CD14-positive monocyte (primary cell): ENCODE measurements at regions not wholly inside any gene's neighbourhood (a gene's known extent, or its start where the extent isn't known, plus 50 kb on each side); places are given as distances from the start of the nearest gene placed in this dataset.
A peak's percentile ranks its signal among the peaks of the same experiment; 100 is the strongest.

Experiments used
- DNase-seq, 3 donors: peaks; one replicate each; pipeline ENCODE4 v3.0.0-alpha.2; 2011 to 2022
- H2AFZ ChIP-seq: 2 replicates; pipeline ENCODE4 v1.6.0; 2012; ENCODE audit warnings: mild to moderate bottlenecking, low read depth, low read length, inconsistent platforms; ENCODE audit not compliant: insufficient read depth, poor library complexity, severe bottlenecking
- H3K27ac ChIP-seq, 2 donors: 1 replicate in 1 of 2; 2 replicates in 1 of 2; pipeline ENCODE4 v1.5.1; 2012 to 2013; ENCODE audit warnings: low read length in 2 of 2, control low read depth in 1 of 2, inconsistent platforms in 1 of 2, low read depth in 1 of 2, mild to moderate bottlenecking in 1 of 2
- H3K27me3 ChIP-seq, 2 donors: one replicate each; pipeline versions ENCODE4 v1.6.0 to v1.6.1; 2011 to 2013; ENCODE audit warnings: low read length in 2 of 2; ENCODE audit not compliant: control insufficient read depth in 2 of 2, insufficient read depth in 2 of 2
- H3K36me3 ChIP-seq, 2 donors: replicated peaks in 1 of 2; 1 replicate in 1 of 2; 2 replicates in 1 of 2; pipeline versions ENCODE4 v1.5.1 to v1.6.1; 2012 to 2013; ENCODE audit warnings: low read length in 2 of 2, control low read depth in 1 of 2, inconsistent platforms in 1 of 2, mild to moderate bottlenecking in 1 of 2; ENCODE audit not compliant: insufficient read depth in 2 of 2, control insufficient read depth in 1 of 2
- H3K4me1 ChIP-seq, 2 donors: 1 replicate in 1 of 2; 2 replicates in 1 of 2; pipeline versions ENCODE4 v1.5.1 to v1.6.1; 2012 to 2013; ENCODE audit warnings: low read length in 2 of 2, control low read depth in 1 of 2, inconsistent platforms in 1 of 2, mild to moderate bottlenecking in 1 of 2, moderate library complexity in 1 of 2; ENCODE audit not compliant: insufficient read depth in 2 of 2, control insufficient read depth in 1 of 2
- H3K4me2 ChIP-seq: replicated peaks from 2 replicates; pipeline ENCODE3; 2012; ENCODE audit warnings: low read length, moderate library complexity, mild to moderate bottlenecking; ENCODE audit not compliant: poor library complexity, severe bottlenecking; ENCODE audit errors: extremely low read depth
- H3K4me3 ChIP-seq, 3 experiments: fragments of 200-600 bp in 1 of 3; sonication (generic) in 1 of 3; replicated peaks in 1 of 3; 1 replicate in 2 of 3; 2 replicates in 1 of 3; pipeline ENCODE4 v1.5.1; 2011 to 2013; ENCODE audit warnings: low read length in 3 of 3, mild to moderate bottlenecking in 3 of 3, control low read depth in 2 of 3, low read depth in 2 of 3, inconsistent platforms in 1 of 3, moderate library complexity in 1 of 3
- H3K79me2 ChIP-seq: 2 replicates; pipeline ENCODE4 v1.6.0; 2012; ENCODE audit warnings: mild to moderate bottlenecking, control low read depth, inconsistent platforms, low read length, moderate library complexity; ENCODE audit not compliant: insufficient read depth
- H3K9ac ChIP-seq: 2 replicates; pipeline ENCODE4 v1.6.0; 2017; ENCODE audit warnings: low read length, mild to moderate bottlenecking; ENCODE audit not compliant: insufficient read depth, poor library complexity, severe bottlenecking
- H3K9me3 ChIP-seq, 2 donors: replicated peaks in 1 of 2; 1 replicate in 1 of 2; 2 replicates in 1 of 2; pipeline versions ENCODE4 v1.5.1 to v1.6.1; 2012 to 2013; ENCODE audit warnings: low read length in 2 of 2, control low read depth in 1 of 2; ENCODE audit not compliant: control insufficient read depth in 1 of 2, insufficient read depth in 1 of 2
- H4K20me1 ChIP-seq: 2 replicates; pipeline ENCODE4 v1.6.0; 2012; ENCODE audit warnings: mild to moderate bottlenecking, low read length, control low read depth, moderate library complexity; ENCODE audit not compliant: insufficient read depth
- H3K27ac Mint-ChIP-seq, 7 donors: one replicate each; pipeline ENCODE4 v1.8.0; 2020; ENCODE audit warnings: mild to moderate bottlenecking in 7 of 7, mixed read lengths in 7 of 7, moderate library complexity in 6 of 7, inconsistent platforms in 2 of 7
- H3K27me3 Mint-ChIP-seq, 3 donors: one replicate each; pipeline ENCODE4 v1.8.0; 2021 to 2022; ENCODE audit warnings: low read depth in 3 of 3, mild to moderate bottlenecking in 3 of 3, mixed read lengths in 3 of 3, moderate library complexity in 3 of 3, inconsistent platforms in 1 of 3
- H3K36me3 Mint-ChIP-seq, 2 donors: one replicate each; pipeline ENCODE4 v1.8.0; 2020; ENCODE audit warnings: mixed read lengths in 2 of 2, inconsistent platforms in 1 of 2, mild to moderate bottlenecking in 1 of 2
- H3K4me1 Mint-ChIP-seq: one replicate; pipeline ENCODE4 v1.8.0; 2020; ENCODE audit warnings: mild to moderate bottlenecking, mixed read lengths
- H3K4me3 Mint-ChIP-seq, 2 donors: one replicate each; pipeline ENCODE4 v1.8.0; 2020; ENCODE audit warnings: mild to moderate bottlenecking in 2 of 2, mixed read lengths in 2 of 2, moderate library complexity in 1 of 2
- H3K9me3 Mint-ChIP-seq, 7 donors: one replicate each; pipeline ENCODE4 v1.8.0; 2020 to 2022; ENCODE audit warnings: mixed read lengths in 7 of 7, mild to moderate bottlenecking in 6 of 7, moderate library complexity in 6 of 7, inconsistent platforms in 2 of 7
- CTCF ChIP-seq: fragments of 200-600 bp; IDR thresholded peaks from one replicate; pipeline ENCODE4 v1.8.0; 2022; ENCODE audit warnings: antibody characterized with exemption, mild to moderate bottlenecking
- WGBS: methylation state at CpG from one replicate; pipeline ENCODE4 v1.1.5; 2013; ENCODE audit warnings: missing lambda C conversion rate; ENCODE audit not compliant: insufficient coverage; 5-methylcytosine and 5-hydroxymethylcytosine counted together
- intact Hi-C, 2 donors: fragments of 100-400 bp; cut with micrococcal nuclease; formaldehyde crosslinking; loops; one replicate each; pipeline versions ENCODE4 v1.15.0 to v1.15.1; 2023

GRCh38 chrX:150200361-150200760, 162.8 kb upstream of the MAMLD1 start:
- H3K9me3 Mint-ChIP-seq, result peaks cover 0 to 4% (median 2%) of the 10 kb centered on the region in 7 donors
- Histone ChIP-seq H3K27ac (peak overlapping the region in 1 of 2 donors; percentile 70), H3K4me2 (no peak overlapping the region), H3K9me3 (no peaks in the 10 kb centered on the region), H3K36me3 (no peaks in the 10 kb centered on the region), H3K4me1 (peaks cover 23 to 28% of the 10 kb centered on the region in 2 donors), H2AFZ (no peak overlapping the region), H3K79me2 (no peaks in the 10 kb centered on the region), H3K27me3 (no peaks in the 10 kb centered on the region), H4K20me1 (no peaks in the 10 kb centered on the region), H3K4me3 (no peak overlapping the region), H3K9ac (no peak overlapping the region)
- intact Hi-C loops, result loop anchor here in 1 of 2 donors (10.0 kb wide), 1 partner anchor 164 kb away; the partner anchor contains the start of gene MAMLD1
- no CpG with 5 or more reads among the region's 2 CpGs for WGBS
- no peak for TF ChIP-seq CTCF
- H3K27me3 Mint-ChIP-seq, result peaks cover 0 to 1% (median 0%) of the 10 kb centered on the region in 3 donors
- peaks cover 0 to 2% of the 10 kb centered on the region in 2 donors for H3K36me3 Mint-ChIP-seq
- H3K4me3 Mint-ChIP-seq, result no peak overlapping the region
- H3K27ac Mint-ChIP-seq, result peak overlapping the region in 6 of 7 donors; percentile 42 to 87 (median 74)
- no peak for DNase-seq
- peaks cover 26% of the 10 kb centered on the region for H3K4me1 Mint-ChIP-seq

GRCh38 chrX:150200820-150201287, 162.3 kb upstream of the MAMLD1 start:
- Mint-ChIP-seq H3K9me3 (peaks cover 0 to 4% (median 2%) of the 10 kb centered on the region in 7 donors), H3K27me3 (peaks cover 0 to 1% (median 0%) of the 10 kb centered on the region in 3 donors), H3K27ac (peak overlapping the region; percentile 68 to 98 (median 85)), H3K36me3 (peaks cover 0 to 2% of the 10 kb centered on the region in 2 donors), H3K4me1 (peaks cover 26% of the 10 kb centered on the region), H3K4me3 (no peak overlapping the region)
- Histone ChIP-seq H3K79me2 (no peaks in the 10 kb centered on the region), H3K27me3 (no peaks in the 10 kb centered on the region), H4K20me1 (no peaks in the 10 kb centered on the region), H3K4me1 (peaks cover 23 to 28% of the 10 kb centered on the region in 2 donors), H3K27ac (peak overlapping the region; percentile 37 to 73), H2AFZ (no peak overlapping the region), H3K36me3 (no peaks in the 10 kb centered on the region), H3K4me2 (no peak overlapping the region), H3K4me3 (no peak overlapping the region), H3K9me3 (no peaks in the 10 kb centered on the region), H3K9ac (no peak overlapping the region)
- DNase-seq, result peak; percentile 87 to 97 (median 91)
- 25% methylated on average over 2 of the region's 5 CpGs for WGBS
- intact Hi-C loops, result loop anchor here in 1 of 2 donors (10.0 kb wide), 1 partner anchor 164 kb away; the partner anchor contains the start of gene MAMLD1
- no peak for TF ChIP-seq CTCF
